Astrocyte (in vitro differentiated cells and primary cell): ENCODE measurements at regions not wholly inside any gene's neighbourhood (a gene's known extent, or its start where the extent isn't known, plus 50 kb on each side); places are given as distances from the start of the nearest gene placed in this dataset.
A peak's percentile ranks its signal among the peaks of the same experiment; 100 is the strongest.

ENCODE experiments used
- DNase-seq: peaks from one replicate; pipeline ENCODE4 v3.0.0-alpha.2; 2010; ENCODE audit warnings: low read depth
- FAIRE-seq: peaks from 2 replicates; lab custom pipeline; 2011; peaks lifted over from hg19 to GRCh38; lab: Jason Lieb, UNC
- H2AFZ ChIP-seq: 2 replicates; pipeline ENCODE4 v1.6.0; 2012; ENCODE audit warnings: low read depth, low read length, inconsistent platforms
- H3K27ac ChIP-seq: 2 replicates; pipeline ENCODE4 v1.5.1; 2011; ENCODE audit warnings: low read depth, low read length, inconsistent platforms
- H3K27me3 ChIP-seq: 2 replicates; pipeline ENCODE4 v1.6.0; 2011; ENCODE audit warnings: low read length, inconsistent platforms; ENCODE audit not compliant: insufficient read depth
- H3K36me3 ChIP-seq: 2 replicates; pipeline ENCODE4 v1.5.1; 2011; ENCODE audit warnings: low read length, inconsistent platforms; ENCODE audit not compliant: insufficient read depth
- H3K4me1 ChIP-seq: 2 replicates; pipeline ENCODE4 v1.5.1; 2011; ENCODE audit warnings: low read length, inconsistent platforms; ENCODE audit not compliant: insufficient read depth
- H3K4me2 ChIP-seq: 2 replicates; pipeline ENCODE4 v1.6.0; 2012; ENCODE audit warnings: low read length, inconsistent platforms
- H3K4me3 ChIP-seq: 2 replicates; pipeline ENCODE4 v1.5.1; 2011; ENCODE audit warnings: low read depth, mild to moderate bottlenecking, low read length, inconsistent platforms; ENCODE audit not compliant: insufficient read depth
- H3K79me2 ChIP-seq: 2 replicates; pipeline ENCODE4 v1.6.0; 2012; ENCODE audit warnings: mild to moderate bottlenecking, low read length, inconsistent platforms; ENCODE audit not compliant: insufficient read depth
- H3K9ac ChIP-seq: 2 replicates; pipeline ENCODE4 v1.6.0; 2012; ENCODE audit warnings: mild to moderate bottlenecking, low read length, inconsistent platforms
- H3K9me3 ChIP-seq: 2 replicates; pipeline ENCODE4 v1.5.1; 2012; ENCODE audit warnings: low read depth, mild to moderate bottlenecking, low read length, inconsistent platforms; ENCODE audit not compliant: insufficient read depth
- H4K20me1 ChIP-seq: 2 replicates; pipeline ENCODE4 v1.6.0; 2012; ENCODE audit warnings: low read length, inconsistent platforms; ENCODE audit not compliant: insufficient read depth
- H3K27ac Mint-ChIP-seq: one replicate; pipeline ENCODE4 v1.8.0; 2021; ENCODE audit warnings: mild to moderate bottlenecking, mixed read lengths; ENCODE audit not compliant: unreplicated experiment
- H3K27me3 Mint-ChIP-seq: one replicate; pipeline ENCODE4 v1.8.0; 2021; ENCODE audit warnings: low read depth, mixed read lengths; ENCODE audit not compliant: unreplicated experiment
- H3K36me3 Mint-ChIP-seq: one replicate; pipeline ENCODE4 v1.8.0; 2021; ENCODE audit warnings: low read depth, mixed read lengths; ENCODE audit not compliant: unreplicated experiment
- H3K4me1 Mint-ChIP-seq: one replicate; pipeline ENCODE4 v1.8.0; 2021; ENCODE audit warnings: low read depth, mixed read lengths; ENCODE audit not compliant: unreplicated experiment
- H3K4me3 Mint-ChIP-seq: one replicate; pipeline ENCODE4 v1.8.0; 2021; ENCODE audit warnings: mild to moderate bottlenecking, moderate library complexity, mixed read lengths; ENCODE audit not compliant: unreplicated experiment
- H3K9me3 Mint-ChIP-seq: one replicate; pipeline ENCODE4 v1.8.0; 2021; ENCODE audit warnings: mild to moderate bottlenecking, mixed read lengths; ENCODE audit not compliant: unreplicated experiment
- CTCF ChIP-seq: IDR thresholded peaks from 2 replicates; pipeline ENCODE4 v1.5.1; 2011; ENCODE audit warnings: low read depth, mild to moderate bottlenecking, inconsistent platforms, low read length, moderate library complexity; ENCODE audit not compliant: insufficient read depth
- EZH2 ChIP-seq: IDR thresholded peaks from 2 replicates; pipeline ENCODE4 v1.6.1; 2012; ENCODE audit warnings: mild to moderate bottlenecking, low read length, inconsistent platforms; ENCODE audit not compliant: insufficient read depth

GRCh38 chrX:120742946-120743665 lies 113.3 kb upstream of the C1GALT1C1 start:
- no peak overlapping the region for H3K9ac ChIP-seq
- H3K4me1 ChIP-seq, result no peaks in the 10 kb centered on the region
- H4K20me1 ChIP-seq, result no peaks in the 10 kb centered on the region
- DNase-seq (no peak), FAIRE-seq (no peak)
- Mint-ChIP-seq H3K4me1 (no peaks in the 10 kb centered on the region), H3K36me3 (peaks cover 3% of the 10 kb centered on the region), H3K9me3 (no peaks in the 10 kb centered on the region), H3K27me3 (peaks cover 6% of the 10 kb centered on the region), H3K27ac (no peak overlapping the region), H3K4me3 (no peak overlapping the region)
- no peak overlapping the region for H3K27ac ChIP-seq
- no peaks in the 10 kb centered on the region for H3K79me2 ChIP-seq
- no peaks in the 10 kb centered on the region for H3K36me3 ChIP-seq
- H3K4me3 ChIP-seq, result no peak overlapping the region
- H3K27me3 ChIP-seq, result no peaks in the 10 kb centered on the region
- TF ChIP-seq EZH2 (no peak), CTCF (no peak)
- H3K4me2 ChIP-seq, result no peak overlapping the region
- no peak overlapping the region for H2AFZ ChIP-seq
- H3K9me3 ChIP-seq, result no peaks in the 10 kb centered on the region

GRCh38 chrX:120741452-120741851 lies 111.6 kb upstream of the C1GALT1C1 start:
- peaks cover 11% of the 10 kb centered on the region for H3K4me1 ChIP-seq
- H3K27ac ChIP-seq, result no peak overlapping the region
- no peaks in the 10 kb centered on the region for H3K27me3 ChIP-seq
- no peak overlapping the region for H2AFZ ChIP-seq
- Mint-ChIP-seq H3K27me3 (peaks cover 6% of the 10 kb centered on the region), H3K4me1 (no peaks in the 10 kb centered on the region), H3K4me3 (no peak overlapping the region), H3K9me3 (no peaks in the 10 kb centered on the region), H3K36me3 (peaks cover 3% of the 10 kb centered on the region), H3K27ac (no peak overlapping the region)
- no peaks in the 10 kb centered on the region for H3K79me2 ChIP-seq
- no peaks in the 10 kb centered on the region for H4K20me1 ChIP-seq
- no peak overlapping the region for H3K4me2 ChIP-seq
- H3K9ac ChIP-seq, result no peak overlapping the region
- no peak overlapping the region for H3K4me3 ChIP-seq
- no peaks in the 10 kb centered on the region for H3K9me3 ChIP-seq
- DNase-seq (no peak), FAIRE-seq (no peak)
- H3K36me3 ChIP-seq, result no peaks in the 10 kb centered on the region
- no peak for TF ChIP-seq EZH2
- TF ChIP-seq CTCF, result no peak

GRCh38 chrX:120740072-120740471 lies 110.2 kb upstream of the C1GALT1C1 start:
- no peak overlapping the region for H3K27ac Mint-ChIP-seq
- H3K9me3 Mint-ChIP-seq, result no peaks in the 10 kb centered on the region

More at GRCh38 chrX:120740072-120740471, 110.2 kb upstream of the C1GALT1C1 start:
- no peak overlapping the region for H3K4me3 Mint-ChIP-seq
- peaks cover 6% of the 10 kb centered on the region for H3K27me3 Mint-ChIP-seq
- H3K36me3 ChIP-seq, result no peaks in the 10 kb centered on the region
- H2AFZ ChIP-seq, result no peak overlapping the region
- H3K4me1 ChIP-seq, result peaks cover 17% of the 10 kb centered on the region
- no peak overlapping the region for H3K27ac ChIP-seq
- H3K27me3 ChIP-seq, result no peaks in the 10 kb centered on the region
- no peaks in the 10 kb centered on the region for H3K9me3 ChIP-seq
- FAIRE-seq (peak; percentile 77), DNase-seq (no peak)
- no peak overlapping the region for H3K4me2 ChIP-seq
- TF ChIP-seq CTCF (no peak), EZH2 (no peak)
- no peaks in the 10 kb centered on the region for H4K20me1 ChIP-seq
- H3K4me3 ChIP-seq, result no peak overlapping the region
- no peaks in the 10 kb centered on the region for H3K79me2 ChIP-seq
- H3K36me3 Mint-ChIP-seq, result peaks cover 3% of the 10 kb centered on the region
- no peak overlapping the region for H3K9ac ChIP-seq
- H3K4me1 Mint-ChIP-seq, result peaks cover 1% of the 10 kb centered on the region
